ENCODE measurements at regions not wholly inside any gene's neighbourhood (a gene's known extent, or its start where the extent isn't known, plus 50 kb on each side); places are given as distances from the start of the nearest gene placed in this dataset.

DNA sequence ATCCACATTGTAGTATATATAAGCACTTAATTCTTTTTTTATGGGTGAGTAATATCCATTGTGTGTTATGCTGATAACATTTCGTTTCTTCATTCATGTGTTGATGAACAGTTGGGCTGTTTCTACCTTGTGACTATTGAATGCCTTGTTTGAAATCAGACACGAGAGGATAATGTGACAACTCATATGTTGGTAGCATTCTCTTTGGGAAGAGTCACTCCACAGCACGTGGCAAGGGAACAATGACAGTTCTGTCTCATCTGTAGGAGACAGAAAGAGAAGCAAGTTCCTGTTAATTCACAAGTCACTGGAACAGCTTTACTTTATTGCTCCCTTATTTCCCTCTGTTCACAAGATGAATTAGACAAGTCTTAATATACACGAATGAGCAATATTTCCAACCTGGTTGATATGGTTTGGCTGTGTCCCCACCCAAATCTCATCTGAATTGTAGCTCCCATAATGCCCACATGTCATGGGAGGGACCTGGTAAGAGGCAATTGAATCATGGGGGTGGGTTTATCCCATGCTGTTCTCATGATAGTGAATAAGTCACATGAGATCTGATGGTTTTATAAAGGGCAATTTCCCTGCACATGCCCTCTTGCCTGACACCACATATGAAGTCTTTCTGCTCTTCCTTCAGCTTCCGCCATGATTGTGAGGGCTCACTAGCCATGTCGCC, 125.3 kb downstream of the SEC23IP start:
- H3K9me3 ChIP-seq (ENCODE audit: low read length) = no peaks in the 10 kb centered on the region
- no peaks in the 10 kb centered on the region for H3K36me3 ChIP-seq (ENCODE audit: insufficient read depth, low read length)
- H3K27ac ChIP-seq (ENCODE audit: low read depth, low read length, poor library complexity, severe bottlenecking) = no peak overlapping the region
- H4K20me1 ChIP-seq (ENCODE audit: insufficient read depth, low read length) = no peaks in the 10 kb centered on the region
- H3K4me3 ChIP-seq (ENCODE audit: low read depth, low read length, poor library complexity, severe bottlenecking) = no peak overlapping the region
- BruUV-seq (replicated peaks) = no TSS peak
- no peak overlapping the region for H3K4me2 ChIP-seq (ENCODE audit: low read length)
- no peak overlapping the region for H2AFZ ChIP-seq (ENCODE audit: low read length)
- H3K9me2 ChIP-seq (ENCODE audit: insufficient read depth, low read length) = no peaks in the 10 kb centered on the region
- no peak for TF ChIP-seq CTCF (conservative IDR thresholded peaks at IDR 0.05; ENCODE audit: low read length)
- ChIA-PET POLR2A (no interaction called here), CTCF (ENCODE audit: unreplicated experiment) (no interaction called here)
- H3K79me2 ChIP-seq (ENCODE audit: insufficient read depth, low read depth, low read length) = no peaks in the 10 kb centered on the region
- no peaks in the 10 kb centered on the region for H3K4me1 ChIP-seq (ENCODE audit: insufficient read depth, low read length, poor library complexity, severe bottlenecking)
- DNase-seq (ENCODE audit: low spot score) = no peak
- intact Hi-C loops (cut with micrococcal nuclease; ENCODE audit: unreplicated experiment) = no loop called here

DNA sequence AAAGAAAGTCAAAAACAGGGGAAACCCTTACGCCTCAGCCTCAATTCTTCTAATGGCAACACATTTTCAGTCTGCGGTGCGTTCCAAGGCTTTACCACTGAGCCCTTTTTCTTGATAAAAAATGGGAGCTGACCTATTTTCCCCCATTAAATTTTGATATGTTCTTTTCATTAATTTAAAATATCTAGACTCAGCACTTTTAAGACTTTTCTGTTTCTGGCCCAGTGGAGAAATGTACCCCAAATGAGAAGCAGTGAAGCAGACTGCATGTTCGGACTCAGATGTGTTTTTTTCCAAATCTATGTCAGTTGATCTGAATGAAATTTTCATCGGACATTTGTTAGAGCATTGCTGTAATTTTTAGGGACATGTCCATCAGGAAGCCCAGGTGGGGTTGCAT, 126.2 kb downstream of the SEC23IP start:
- ChIA-PET POLR2A (no interaction called here), CTCF (ENCODE audit: unreplicated experiment) (no interaction called here)
- intact Hi-C loops (cut with micrococcal nuclease; ENCODE audit: unreplicated experiment) = no loop called here
- TF ChIP-seq CTCF (conservative IDR thresholded peaks at IDR 0.05; ENCODE audit: low read length) (no peak), EZH2phosphoT487 (IDR thresholded peaks at IDR 0.05; ENCODE audit: borderline replicate concordance, low read depth, low read length) (no peak)
- no peaks in the 10 kb centered on the region for H3K4me1 ChIP-seq (ENCODE audit: insufficient read depth, low read length, poor library complexity, severe bottlenecking)
- BruUV-seq (replicated peaks) = no TSS peak
- no peaks in the 10 kb centered on the region for H3K79me2 ChIP-seq (ENCODE audit: insufficient read depth, low read depth, low read length)
- H3K9me3 ChIP-seq (ENCODE audit: low read length) = no peaks in the 10 kb centered on the region
- H3K4me2 ChIP-seq (ENCODE audit: low read length) = no peak overlapping the region
- no peaks in the 10 kb centered on the region for H4K20me1 ChIP-seq (ENCODE audit: insufficient read depth, low read length)
- H2AFZ ChIP-seq (ENCODE audit: low read length) = no peak overlapping the region
- H3K4me3 ChIP-seq (ENCODE audit: low read depth, low read length, poor library complexity, severe bottlenecking) = no peak overlapping the region
- H3K36me3 ChIP-seq (ENCODE audit: insufficient read depth, low read length) = no peaks in the 10 kb centered on the region
- no peaks in the 10 kb centered on the region for H3K9me2 ChIP-seq (ENCODE audit: insufficient read depth, low read length)
- H3K27ac ChIP-seq (ENCODE audit: low read depth, low read length, poor library complexity, severe bottlenecking) = no peak overlapping the region
- DNase-seq (ENCODE audit: low spot score) = no peak

DNA sequence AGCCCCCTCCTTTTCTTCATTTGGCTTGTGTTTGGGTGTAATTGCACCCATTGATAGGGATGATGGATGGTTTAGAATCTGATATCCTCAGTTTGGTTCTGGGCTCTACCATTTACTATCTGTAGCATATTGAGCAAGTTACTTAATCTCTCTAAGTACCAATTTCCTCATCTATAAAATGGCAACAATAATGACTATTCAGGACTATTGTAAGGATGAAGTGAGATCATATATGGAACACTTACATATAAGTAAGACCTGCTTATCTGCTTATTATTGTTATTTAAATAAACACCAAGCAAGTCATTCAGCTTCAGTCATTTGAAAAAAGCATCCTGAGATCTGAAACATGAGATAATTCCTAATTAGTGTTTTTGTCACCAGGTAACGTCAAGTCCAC, 127.0 kb downstream of the SEC23IP start:
- intact Hi-C loops (cut with micrococcal nuclease; ENCODE audit: unreplicated experiment) = no loop called here
- no peak for TF ChIP-seq CTCF (conservative IDR thresholded peaks at IDR 0.05; ENCODE audit: low read length)
- no peak for TF ChIP-seq EZH2phosphoT487 (IDR thresholded peaks at IDR 0.05; ENCODE audit: borderline replicate concordance, low read depth, low read length)
- no peaks in the 10 kb centered on the region for H3K9me3 ChIP-seq (ENCODE audit: low read length)
- no peak overlapping the region for H3K4me3 ChIP-seq (ENCODE audit: low read depth, low read length, poor library complexity, severe bottlenecking)
- H3K9me2 ChIP-seq (ENCODE audit: insufficient read depth, low read length) = no peaks in the 10 kb centered on the region
- no peaks in the 10 kb centered on the region for H3K79me2 ChIP-seq (ENCODE audit: insufficient read depth, low read depth, low read length)
- no peak for DNase-seq (ENCODE audit: low spot score)
- no peak overlapping the region for H3K27ac ChIP-seq (ENCODE audit: low read depth, low read length, poor library complexity, severe bottlenecking)
- H4K20me1 ChIP-seq (ENCODE audit: insufficient read depth, low read length) = no peaks in the 10 kb centered on the region
- no peak overlapping the region for H2AFZ ChIP-seq (ENCODE audit: low read length)
- H3K4me1 ChIP-seq (ENCODE audit: insufficient read depth, low read length, poor library complexity, severe bottlenecking) = no peaks in the 10 kb centered on the region
- ChIA-PET CTCF (ENCODE audit: unreplicated experiment) (no interaction called here), POLR2A (no interaction called here)
- H3K4me2 ChIP-seq (ENCODE audit: low read length) = no peak overlapping the region
- H3K36me3 ChIP-seq (ENCODE audit: insufficient read depth, low read length) = no peaks in the 10 kb centered on the region
- no TSS peak for BruUV-seq (replicated peaks)
